CD8-positive, alpha-beta memory T cell (primary cell): ENCODE measurements at regions not wholly inside any gene's neighbourhood (a gene's known extent, or its start where the extent isn't known, plus 50 kb on each side); places are given as distances from the start of the nearest gene placed in this dataset.
"Not testable (repeated sequence)": the region's sequence is repeated elsewhere in the genome, so short reads cannot be mapped to it uniquely, and the experiment has no call there.

Source experiments
- CTCF ChIA-PET: fragments of 350-600 bp; sonication (Branson Sonifier 250); formaldehyde crosslinking; loops from one replicate; lab custom pipeline; 2021; ENCODE audit warnings: antibody characterized with exemption; lab: Charles Lee
- POLR2A ChIA-PET: fragments of 350-600 bp; sonication (Branson Sonifier 250); formaldehyde crosslinking; loops from one replicate; lab custom pipeline; 2021; ENCODE audit warnings: antibody characterized with exemption; lab: Charles Lee
- DNase-seq, 5 donors: peaks; one replicate each; pipeline versions ENCODE4 v3.0.0 to v3.0.0-alpha.2; 2020 to 2022; ENCODE audit warnings: mixed read lengths in 1 of 5
- H3K27ac ChIP-seq: one replicate; pipeline ENCODE4 v1.7.0; 2013; ENCODE audit warnings: low read depth, mild to moderate bottlenecking, low read length, moderate library complexity
- H3K27me3 ChIP-seq: 2 replicates; pipeline ENCODE4 v1.7.0; 2013; ENCODE audit warnings: low read length, mild to moderate bottlenecking; ENCODE audit not compliant: insufficient read depth, poor library complexity, severe bottlenecking
- H3K36me3 ChIP-seq: 2 replicates; pipeline ENCODE4 v1.7.0; 2013; ENCODE audit warnings: mild to moderate bottlenecking, low read length, moderate library complexity; ENCODE audit not compliant: insufficient read depth
- H3K4me1 ChIP-seq: 2 replicates; pipeline ENCODE4 v1.7.0; 2013; ENCODE audit warnings: mild to moderate bottlenecking, low read length, moderate library complexity; ENCODE audit not compliant: insufficient read depth
- H3K4me3 ChIP-seq: 2 replicates; pipeline ENCODE4 v1.7.0; 2013; ENCODE audit warnings: mild to moderate bottlenecking, low read length
- H3K9me3 ChIP-seq: 2 replicates; pipeline ENCODE4 v1.7.0; 2013; ENCODE audit warnings: mild to moderate bottlenecking, low read length
- H3K27ac Mint-ChIP-seq, 8 donors: one replicate each; pipeline ENCODE4 v1.8.0; 2020 to 2021; ENCODE audit warnings: mixed read lengths in 8 of 8, mild to moderate bottlenecking in 6 of 8, inconsistent platforms in 3 of 8, moderate library complexity in 3 of 8
- H3K27me3 Mint-ChIP-seq, 2 donors: one replicate each; pipeline ENCODE4 v1.8.0; 2020 to 2021; ENCODE audit warnings: mixed read lengths in 2 of 2, mild to moderate bottlenecking in 1 of 2, moderate library complexity in 1 of 2
- H3K36me3 Mint-ChIP-seq, 3 donors: one replicate each; pipeline ENCODE4 v1.8.0; 2020 to 2021; ENCODE audit warnings: mixed read lengths in 3 of 3, inconsistent platforms in 1 of 3, mild to moderate bottlenecking in 1 of 3
- H3K4me1 Mint-ChIP-seq, 3 donors: one replicate each; pipeline ENCODE4 v1.8.0; 2020 to 2021; ENCODE audit warnings: mixed read lengths in 3 of 3, inconsistent platforms in 1 of 3, mild to moderate bottlenecking in 1 of 3
- H3K4me3 Mint-ChIP-seq, 7 donors: one replicate each; pipeline ENCODE4 v1.8.0; 2020 to 2021; ENCODE audit warnings: mixed read lengths in 7 of 7, mild to moderate bottlenecking in 6 of 7, moderate library complexity in 4 of 7, inconsistent platforms in 2 of 7
- H3K9me3 Mint-ChIP-seq, 5 donors: one replicate each; pipeline ENCODE4 v1.8.0; 2020 to 2022; ENCODE audit warnings: mixed read lengths in 5 of 5, mild to moderate bottlenecking in 3 of 5, moderate library complexity in 2 of 5, inconsistent platforms in 1 of 5

- no peak overlapping the region for H3K27ac Mint-ChIP-seq
- H3K27me3 Mint-ChIP-seq = peaks cover 28 to 32% of the 10 kb centered on the region in 2 donors
- H3K4me1 Mint-ChIP-seq = no peaks in the 10 kb centered on the region
- H3K4me3 ChIP-seq = no peak overlapping the region
- no peak for DNase-seq
- no peaks in the 10 kb centered on the region for H3K36me3 ChIP-seq
- H3K9me3 Mint-ChIP-seq = no peaks in the 10 kb centered on the region
- H3K36me3 Mint-ChIP-seq = no peaks in the 10 kb centered on the region
- H3K27ac ChIP-seq = no peak overlapping the region
- H3K27me3 ChIP-seq = no peaks in the 10 kb centered on the region
- no peaks in the 10 kb centered on the region for H3K4me1 ChIP-seq
- no peaks in the 10 kb centered on the region for H3K9me3 ChIP-seq
- ChIA-PET POLR2A (no interaction called here), CTCF (no interaction called here)
- H3K4me3 Mint-ChIP-seq = no peak overlapping the region
Measured at GRCh38 chr5:158051036-158051435, 192.1 kb upstream of the CLINT1 start.

GRCh38 chr5:158050421-158050820, 191.5 kb upstream of the CLINT1 start:
- Histone ChIP-seq H3K36me3 (no peaks in the 10 kb centered on the region), H3K4me3 (no peak overlapping the region), H3K27me3 (no peaks in the 10 kb centered on the region), H3K9me3 (no peaks in the 10 kb centered on the region), H3K4me1 (no peaks in the 10 kb centered on the region), H3K27ac (no peak overlapping the region)
- Mint-ChIP-seq H3K36me3 (no peaks in the 10 kb centered on the region), H3K4me3 (no peak overlapping the region), H3K27ac (no peak overlapping the region), H3K27me3 (peaks cover 28 to 32% of the 10 kb centered on the region in 2 donors), H3K9me3 (no peaks in the 10 kb centered on the region), H3K4me1 (no peaks in the 10 kb centered on the region)
- DNase-seq = no peak
- ChIA-PET POLR2A (no interaction called here), CTCF (no interaction called here)

GRCh38 chr5:158049459-158049858, 190.5 kb upstream of the CLINT1 start:
- no peak overlapping the region for H3K27ac ChIP-seq
- no peaks in the 10 kb centered on the region for H3K4me1 ChIP-seq
- Mint-ChIP-seq H3K9me3 (peaks cover 0 to 1% (median 0%) of the 10 kb centered on the region in 5 donors), H3K4me1 (no peaks in the 10 kb centered on the region), H3K27ac (no peak overlapping the region), H3K36me3 (no peaks in the 10 kb centered on the region), H3K4me3 (no peak overlapping the region), H3K27me3 (peaks cover 23 to 32% of the 10 kb centered on the region in 2 donors)
- no peak for DNase-seq
- no peak overlapping the region for H3K4me3 ChIP-seq
- no peaks in the 10 kb centered on the region for H3K9me3 ChIP-seq
- H3K36me3 ChIP-seq = no peaks in the 10 kb centered on the region
- no peaks in the 10 kb centered on the region for H3K27me3 ChIP-seq
- CTCF ChIA-PET = no interaction called here
- POLR2A ChIA-PET = no interaction called here

- no peak for DNase-seq
- Mint-ChIP-seq H3K4me3 (no peak overlapping the region), H3K4me1 (no peaks in the 10 kb centered on the region), H3K27ac (no peak overlapping the region), H3K27me3 (peaks cover 15 to 24% of the 10 kb centered on the region in 2 donors), H3K36me3 (peaks cover 0 to 3% (median 0%) of the 10 kb centered on the region in 3 donors), H3K9me3 (peaks cover 0 to 1% (median 0%) of the 10 kb centered on the region in 5 donors)
- CTCF ChIA-PET = no interaction called here
- POLR2A ChIA-PET = no interaction called here
- Histone ChIP-seq H3K9me3 (no peaks in the 10 kb centered on the region), H3K4me1 (no peaks in the 10 kb centered on the region), H3K36me3 (no peaks in the 10 kb centered on the region), H3K27ac (no peak overlapping the region), H3K4me3 (no peak overlapping the region), H3K27me3 (no peaks in the 10 kb centered on the region)
Measured at GRCh38 chr5:158045696-158046095, 186.8 kb upstream of the CLINT1 start.

- H3K27me3 Mint-ChIP-seq = peaks cover 2 to 16% of the 10 kb centered on the region in 2 donors
- ChIA-PET POLR2A (no interaction called here), CTCF (no interaction called here)
- no peak overlapping the region for H3K27ac Mint-ChIP-seq
- Histone ChIP-seq H3K36me3 (no peaks in the 10 kb centered on the region), H3K27me3 (no peaks in the 10 kb centered on the region), H3K9me3 (no peaks in the 10 kb centered on the region), H3K4me3 (no peak overlapping the region), H3K27ac (no peak overlapping the region), H3K4me1 (no peaks in the 10 kb centered on the region)
- H3K4me1 Mint-ChIP-seq = no peaks in the 10 kb centered on the region
- no peak for DNase-seq
- peaks cover 3 to 18% (median 9%) of the 10 kb centered on the region in 5 donors for H3K9me3 Mint-ChIP-seq
- H3K36me3 Mint-ChIP-seq = peaks cover 0 to 9% (median 0%) of the 10 kb centered on the region in 3 donors
- no peak overlapping the region for H3K4me3 Mint-ChIP-seq
Measured at GRCh38 chr5:158039911-158040347, 181.0 kb upstream of the CLINT1 start.

GRCh38 chr5:158039441-158039840, 180.5 kb upstream of the CLINT1 start:
- H3K9me3 Mint-ChIP-seq = peaks cover 6 to 22% (median 13%) of the 10 kb centered on the region in 5 donors
- H3K27ac ChIP-seq = no peak overlapping the region
- H3K27me3 ChIP-seq = no peaks in the 10 kb centered on the region
- no peak overlapping the region for H3K27ac Mint-ChIP-seq
- H3K36me3 Mint-ChIP-seq = peaks cover 0 to 14% (median 0%) of the 10 kb centered on the region in 3 donors
- H3K4me3 Mint-ChIP-seq = no peak overlapping the region
- no peak for DNase-seq
- H3K9me3 ChIP-seq = no peaks in the 10 kb centered on the region
- no peaks in the 10 kb centered on the region for H3K4me1 ChIP-seq
- no peaks in the 10 kb centered on the region for H3K36me3 ChIP-seq
- no peak overlapping the region for H3K4me3 ChIP-seq
- CTCF ChIA-PET = no interaction called here
- H3K27me3 Mint-ChIP-seq = peaks cover 3 to 21% of the 10 kb centered on the region in 2 donors
- POLR2A ChIA-PET = no interaction called here
- no peaks in the 10 kb centered on the region for H3K4me1 Mint-ChIP-seq

- H3K27me3 Mint-ChIP-seq = peaks cover 7 to 31% of the 10 kb centered on the region in 2 donors
- POLR2A ChIA-PET, H3K4me1 Mint-ChIP-seq, H3K27ac ChIP-seq, H3K4me3 ChIP-seq, H3K9me3 ChIP-seq, H3K27ac Mint-ChIP-seq, DNase-seq, H3K27me3 ChIP-seq, H3K4me1 ChIP-seq, H3K36me3 ChIP-seq, H3K4me3 Mint-ChIP-seq, CTCF ChIA-PET: not testable (repeated sequence)
- peaks cover 9 to 36% (median 22%) of the 10 kb centered on the region in 5 donors for H3K9me3 Mint-ChIP-seq
- H3K36me3 Mint-ChIP-seq = peaks cover 0 to 16% (median 0%) of the 10 kb centered on the region in 3 donors
Measured at GRCh38 chr5:158036983-158037595, 178.1 kb upstream of the CLINT1 start.

GRCh38 chr5:158034586-158034985, 175.6 kb upstream of the CLINT1 start:
- POLR2A ChIA-PET, H3K27ac ChIP-seq, H3K4me1 ChIP-seq, DNase-seq, H3K27me3 ChIP-seq, H3K4me3 Mint-ChIP-seq, H3K4me1 Mint-ChIP-seq, H3K36me3 ChIP-seq, H3K9me3 ChIP-seq, CTCF ChIA-PET, H3K27ac Mint-ChIP-seq, H3K4me3 ChIP-seq: not testable (repeated sequence)
- H3K36me3 Mint-ChIP-seq = peaks cover 0 to 13% (median 0%) of the 10 kb centered on the region in 3 donors
- H3K9me3 Mint-ChIP-seq = peaks cover 9 to 36% (median 21%) of the 10 kb centered on the region in 5 donors
- peaks cover 8 to 36% of the 10 kb centered on the region in 2 donors for H3K27me3 Mint-ChIP-seq
